Right ventricle myocardium superior (tissue), 1 donor: ENCODE measurements at regions not wholly inside any gene's neighbourhood (a gene's known extent, or its start where the extent isn't known, plus 50 kb on each side); places are given as distances from the start of the nearest gene placed in this dataset.
A peak's percentile ranks its signal among the peaks of the same experiment; 100 is the strongest.

Experiments used
- ATAC-seq: fragments of 200-7000 bp; cut with Tn5 transposase; one replicate; pipeline ENCODE4 v1.9.1; 2020; ENCODE audit warnings: mild to moderate bottlenecking; ENCODE audit not compliant: poor library complexity
- DNase-seq: peaks from one replicate; pipeline ENCODE4 v3.0.0-alpha.2; 2020
- intact Hi-C: fragments of 100-400 bp; cut with DNase I; formaldehyde crosslinking; loops from one replicate; pipeline ENCODE4 v1.11.2; 2022
- donor health status: DM: no; HTN: yes; CAD: no; lungs with severe emphysema.

GRCh38 chr9:134214386-134214765, 50.0 kb upstream of the RNU6ATAC start:
- ATAC-seq, result no peak
- DNase-seq, result no peak
- intact Hi-C loops, result no loop called here

GRCh38 chr9:134214766-134215419, 50.5 kb upstream of the RNU6ATAC start:
- DNase-seq (peak; percentile 51), ATAC-seq (peak; percentile 12)
- intact Hi-C loops, result no loop called here

GRCh38 chr9:134215420-134215698, 51.0 kb upstream of the RNU6ATAC start:
- ATAC-seq (peak; percentile 1), DNase-seq (peak; percentile 48)
- intact Hi-C loops, result no loop called here

- intact Hi-C loops, result no loop called here
- ATAC-seq (peak; percentile 29), DNase-seq (peak; percentile 67)
Observed at GRCh38 chr9:134215699-134216448, 51.5 kb upstream of the RNU6ATAC start.

GRCh38 chr9:134216449-134216951, 52.1 kb upstream of the RNU6ATAC start:
- DNase-seq (peak; percentile 29), ATAC-seq (no peak)
- intact Hi-C loops, result no loop called here

- no peak for ATAC-seq
- intact Hi-C loops, result no loop called here
- peak; percentile 31 for DNase-seq
Observed at GRCh38 chr9:134216961-134217360, 52.6 kb upstream of the RNU6ATAC start.

GRCh38 chr9:134217431-134218210, 53.3 kb upstream of the RNU6ATAC start:
- intact Hi-C loops, result no loop called here
- ATAC-seq (peak; percentile 31), DNase-seq (peak; percentile 33)

- ATAC-seq, result no peak
- intact Hi-C loops, result no loop called here
Observed at GRCh38 chr9:134218230-134218629, 53.9 kb upstream of the RNU6ATAC start.

GRCh38 chr9:134219646-134220060, 55.3 kb upstream of the RNU6ATAC start:
- peak; percentile 26 for DNase-seq
- intact Hi-C loops, result no loop called here
- no peak for ATAC-seq

More at GRCh38 chr9:134218230-134218629, 53.9 kb upstream of the RNU6ATAC start:
- DNase-seq, result peak; percentile 26

- ATAC-seq, result no peak
- no peak for DNase-seq
- intact Hi-C loops, result no loop called here
Observed at GRCh38 chr9:134220311-134220710, 55.9 kb upstream of the RNU6ATAC start.

GRCh38 chr9:134221273-134222017, 57.1 kb upstream of the RNU6ATAC start:
- intact Hi-C loops, result no loop called here
- ATAC-seq (no peak), DNase-seq (peak; percentile 35)

GRCh38 chr9:134222018-134222573, 57.7 kb upstream of the RNU6ATAC start:
- DNase-seq (peak; percentile 32), ATAC-seq (no peak)
- intact Hi-C loops, result no loop called here

GRCh38 chr9:134223091-134223490, 58.7 kb upstream of the RNU6ATAC start:
- DNase-seq (peak; percentile 17), ATAC-seq (no peak)
- intact Hi-C loops, result no loop called here

GRCh38 chr9:134223591-134224122, 59.3 kb upstream of the RNU6ATAC start:
- peak; percentile 22 for DNase-seq
- intact Hi-C loops, result no loop called here
- ATAC-seq, result no peak

- intact Hi-C loops, result no loop called here
- DNase-seq (no peak), ATAC-seq (no peak)
Observed at GRCh38 chr9:134224127-134224526, 59.8 kb upstream of the RNU6ATAC start.

- intact Hi-C loops, result no loop called here
- peak; percentile 11 for DNase-seq
- ATAC-seq, result no peak
Observed at GRCh38 chr9:134224567-134225093, 60.3 kb upstream of the RNU6ATAC start.

- ATAC-seq (no peak), DNase-seq (peak; percentile 18)
- intact Hi-C loops, result no loop called here
Observed at GRCh38 chr9:134225186-134225585, 60.8 kb upstream of the RNU6ATAC start.

- intact Hi-C loops, result no loop called here
- DNase-seq, result peak; percentile 30
- no peak for ATAC-seq
Observed at GRCh38 chr9:134225816-134226215, 61.5 kb upstream of the RNU6ATAC start.
